GM19023 (cell line): ENCODE measurements at regions not wholly inside any gene's neighbourhood (a gene's known extent, or its start where the extent isn't known, plus 50 kb on each side); places are given as distances from the start of the nearest gene placed in this dataset.

Source experiments
- ATAC-seq: cut with Tn5 transposase; IDR thresholded peaks from one replicate; pipeline ENCODE4 v1.9.1; 2021; ENCODE audit warnings: mild to moderate bottlenecking, moderate library complexity; ENCODE audit not compliant: unreplicated experiment

DNA sequence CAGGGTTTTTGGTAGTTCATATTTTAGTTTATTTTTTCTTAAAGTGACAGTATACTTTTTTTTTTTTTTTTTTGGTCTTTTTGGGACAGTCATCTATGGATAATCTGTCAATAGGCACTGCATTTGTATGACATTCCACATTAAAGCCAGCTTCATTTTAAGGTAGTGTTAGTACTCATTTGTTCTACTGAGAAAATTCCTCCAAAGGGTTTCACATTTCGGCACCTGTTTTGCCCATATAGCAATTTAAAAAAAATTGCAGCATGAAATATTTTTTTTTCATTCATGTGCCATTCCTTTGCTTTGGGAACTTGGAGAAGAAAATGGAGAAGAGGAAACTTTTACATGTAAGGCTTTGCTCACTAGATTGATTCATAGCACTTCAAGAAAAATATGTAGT lies 276.3 kb upstream of the TCF4 start:
- ATAC-seq, result no peak

DNA sequence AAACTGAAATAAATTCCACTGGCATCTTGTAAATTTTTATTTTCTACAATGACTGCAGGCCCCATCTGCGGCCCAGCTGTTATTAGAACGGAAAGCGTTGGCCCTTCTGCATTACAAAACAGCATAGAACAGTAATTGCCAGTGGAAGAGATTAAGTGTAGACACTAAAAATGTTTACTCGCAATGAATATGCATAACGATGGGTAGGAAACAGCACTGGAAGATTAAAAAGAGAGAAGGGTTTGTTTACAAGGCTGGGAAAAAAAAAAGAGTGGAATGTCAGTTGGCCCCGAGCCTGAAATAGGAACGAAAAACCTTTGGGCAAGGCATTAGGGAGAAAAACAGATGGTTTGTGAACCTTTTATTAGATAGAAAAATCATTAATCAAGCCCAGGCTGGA lies 275.9 kb upstream of the TCF4 start:
- ATAC-seq, result no peak

DNA sequence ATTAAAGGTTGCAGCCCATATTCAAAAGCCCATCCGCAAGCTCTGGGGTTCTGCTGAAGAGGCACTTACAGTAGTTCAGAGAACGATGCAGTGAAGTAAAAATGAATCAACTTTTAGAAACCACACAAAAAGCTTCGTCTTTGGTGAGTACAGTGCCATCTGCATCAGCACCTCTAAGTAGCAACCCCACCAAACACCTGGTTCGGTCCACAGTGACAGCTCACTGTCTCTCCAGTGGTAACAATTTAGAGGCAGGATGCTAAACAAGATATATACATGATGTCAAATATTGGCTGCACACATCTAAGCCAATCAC lies 275.4 kb upstream of the TCF4 start:
- no peak for ATAC-seq

DNA sequence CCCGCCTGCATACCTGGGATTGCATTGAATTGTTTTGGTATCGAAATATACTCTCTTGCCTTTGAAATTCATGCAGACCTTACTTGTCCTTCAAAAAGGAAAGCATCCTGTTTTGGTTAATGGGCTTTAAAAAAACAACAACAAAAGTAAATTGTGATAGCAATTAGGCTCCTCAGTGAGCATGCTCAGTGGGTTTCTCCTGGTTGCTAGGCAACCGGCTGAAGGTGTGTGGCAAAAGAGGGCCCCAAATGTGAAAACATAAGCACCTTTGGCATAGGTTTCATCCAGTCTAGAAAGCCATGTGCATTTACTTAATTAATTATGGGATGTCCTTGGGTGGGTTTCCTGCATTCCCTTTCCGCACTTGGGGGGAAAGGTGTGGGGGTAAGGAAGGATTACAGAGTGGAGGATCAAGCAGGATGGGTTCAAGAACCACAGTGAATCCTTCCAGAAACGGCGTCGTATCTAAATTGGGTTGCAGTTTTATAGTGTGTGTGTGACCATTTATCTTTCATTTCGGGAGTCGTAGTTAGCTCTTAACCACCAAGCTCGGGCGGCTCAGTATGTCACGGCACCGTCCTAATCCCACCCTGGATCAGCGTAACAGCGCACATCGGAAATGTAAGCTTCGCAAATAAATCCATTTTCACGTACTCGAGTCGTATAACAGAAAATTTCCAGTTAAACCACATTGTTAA lies 274.9 kb upstream of the TCF4 start:
- ATAC-seq, result no peak

GRCh38 chr18:55861266-55861665 lies 273.3 kb upstream of the TCF4 start:
- no peak for ATAC-seq

GRCh38 chr18:55858661-55859515 lies 270.9 kb upstream of the TCF4 start:
- ATAC-seq, result no peak

- no peak for ATAC-seq
These were observed 270.0 kb upstream of the TCF4 start for GRCh38 chr18:55857956-55858355.

DNA sequence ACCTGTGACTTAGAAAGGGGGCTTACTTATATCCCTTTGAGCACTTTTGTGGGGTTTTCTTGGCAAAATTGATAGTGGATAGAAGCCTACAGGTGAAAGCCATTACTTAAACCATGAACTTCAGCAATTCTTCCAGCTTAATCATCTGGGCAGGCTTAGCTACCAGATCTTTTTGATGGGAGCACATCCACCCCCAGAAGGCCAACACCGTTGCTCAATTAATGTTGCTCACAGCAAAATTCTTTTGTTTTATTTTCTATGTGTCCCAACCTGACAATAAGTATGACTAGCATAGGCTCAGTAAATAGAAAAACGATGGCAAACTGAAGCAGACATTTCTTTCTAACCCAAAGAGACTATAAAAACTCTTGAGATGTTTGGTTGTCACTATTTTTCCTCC lies 269.4 kb upstream of the TCF4 start:
- ATAC-seq, result no peak

- ATAC-seq, result no peak
These were observed 268.7 kb upstream of the TCF4 start for GRCh38 chr18:55856679-55857078.

- ATAC-seq, result no peak
These were observed 268.2 kb upstream of the TCF4 start for GRCh38 chr18:55856229-55856628.

DNA sequence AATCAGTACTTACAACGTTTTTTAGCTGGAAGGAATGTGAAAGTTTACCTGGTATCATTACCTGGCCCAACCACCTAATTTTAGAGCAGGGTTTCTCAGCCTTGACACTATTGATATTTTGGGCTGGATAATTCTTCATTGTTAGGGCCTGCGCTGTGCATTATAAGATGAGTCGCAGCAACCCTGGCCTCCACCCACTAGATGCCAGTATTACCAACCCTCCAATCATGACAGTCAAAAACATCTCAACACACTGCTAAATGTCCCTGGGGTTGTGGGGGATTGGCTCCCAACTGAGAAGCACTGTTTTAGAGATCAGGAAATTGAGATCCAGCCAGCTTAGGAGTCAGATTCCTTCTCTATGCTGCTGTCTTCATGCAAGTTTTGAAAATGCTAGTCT lies 265.3 kb upstream of the TCF4 start:
- no peak for ATAC-seq

DNA sequence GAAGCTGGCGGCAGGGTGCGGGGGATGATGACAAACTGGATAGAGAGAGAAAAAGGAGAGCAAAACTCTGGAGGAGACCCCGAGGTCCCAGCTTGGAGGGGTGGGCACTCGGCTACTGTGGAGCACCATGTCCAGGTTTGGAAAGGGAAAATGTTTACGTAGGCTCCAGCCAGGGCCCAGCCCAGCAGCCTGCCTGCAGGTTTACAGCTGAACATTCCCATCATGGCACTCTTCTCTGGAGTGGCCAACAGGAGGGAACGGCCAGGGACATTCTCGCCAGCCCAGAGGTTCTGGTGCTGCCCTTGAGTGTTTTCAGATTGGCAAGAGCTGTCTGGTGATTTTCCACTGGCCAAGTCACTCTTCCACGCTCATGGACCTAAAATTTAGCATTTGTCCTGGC lies 262.9 kb upstream of the TCF4 start:
- no peak for ATAC-seq

GRCh38 chr18:55849391-55849790 lies 261.4 kb upstream of the TCF4 start:
- no peak for ATAC-seq

DNA sequence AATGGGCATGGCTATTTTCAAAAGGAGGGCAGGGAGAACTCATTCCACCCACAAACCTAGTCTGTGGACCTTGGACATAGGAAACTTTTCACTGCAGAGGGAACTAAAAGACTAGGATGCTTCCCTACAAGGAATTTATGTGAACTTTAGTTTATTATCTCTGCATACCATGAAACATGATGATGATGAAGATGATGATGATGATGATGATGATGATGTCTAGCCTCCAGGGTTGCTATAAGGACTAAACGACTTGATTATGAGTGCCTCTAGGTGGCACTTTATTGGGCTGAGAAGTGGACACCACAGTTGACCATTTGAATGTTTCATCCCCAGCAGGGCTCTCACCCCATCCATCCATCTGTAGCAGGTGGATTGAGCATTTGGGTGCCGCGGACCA lies 260.0 kb upstream of the TCF4 start:
- no peak for ATAC-seq

- no peak for ATAC-seq
These were observed 257.2 kb upstream of the TCF4 start for GRCh38 chr18:55845221-55845620.

- no peak for ATAC-seq
These were observed 256.4 kb upstream of the TCF4 start for GRCh38 chr18:55844382-55844781.

GRCh38 chr18:55841314-55841713 lies 253.3 kb upstream of the TCF4 start:
- no peak for ATAC-seq

DNA sequence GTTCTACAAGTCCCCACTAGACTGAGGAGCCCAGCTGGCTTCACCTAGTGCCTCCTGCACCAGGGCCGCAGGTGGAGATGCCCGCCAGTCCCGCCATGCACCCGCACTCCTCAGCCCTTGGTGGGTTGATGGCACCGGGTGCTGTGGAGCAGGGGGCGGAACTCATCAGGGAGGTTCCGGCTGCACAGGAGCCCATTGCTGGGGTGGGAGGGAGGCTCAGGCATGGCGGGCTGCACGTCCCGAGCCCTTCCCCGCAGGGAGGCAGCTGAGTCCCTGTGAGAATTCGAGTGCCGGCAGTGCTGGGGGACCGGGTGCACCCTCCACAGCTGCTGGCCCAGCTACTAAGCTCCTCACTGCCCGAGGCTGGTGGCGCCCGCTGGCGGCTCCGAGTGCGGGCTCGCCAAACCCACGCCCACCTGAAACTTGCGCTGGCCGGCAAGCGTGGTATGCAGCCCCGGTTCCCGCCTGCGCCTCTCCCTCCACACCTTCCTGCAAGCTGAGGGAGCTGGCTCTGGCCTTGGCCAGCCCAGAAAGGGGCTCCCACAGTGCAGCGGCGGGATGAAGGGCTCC lies 252.7 kb upstream of the TCF4 start:
- ATAC-seq, result no peak

DNA sequence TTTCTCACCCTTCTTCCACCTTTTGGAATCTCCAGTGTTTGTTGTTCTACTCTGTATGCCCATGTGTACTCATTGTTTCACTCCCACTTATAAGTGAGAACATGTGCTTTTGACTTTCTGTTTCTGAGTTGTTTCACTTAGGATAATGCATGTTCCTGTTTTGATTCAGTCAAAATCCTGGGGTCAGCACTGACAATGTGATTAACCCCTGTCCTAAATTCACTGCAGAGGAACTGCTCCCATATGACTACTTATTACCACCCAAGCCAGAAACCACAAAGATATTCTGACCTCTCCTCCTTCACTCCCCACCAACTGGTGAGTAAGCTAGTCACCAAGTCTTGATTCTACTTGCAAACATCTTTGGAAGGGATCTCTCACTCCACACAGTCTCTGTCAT lies 251.4 kb upstream of the TCF4 start:
- no peak for ATAC-seq

DNA sequence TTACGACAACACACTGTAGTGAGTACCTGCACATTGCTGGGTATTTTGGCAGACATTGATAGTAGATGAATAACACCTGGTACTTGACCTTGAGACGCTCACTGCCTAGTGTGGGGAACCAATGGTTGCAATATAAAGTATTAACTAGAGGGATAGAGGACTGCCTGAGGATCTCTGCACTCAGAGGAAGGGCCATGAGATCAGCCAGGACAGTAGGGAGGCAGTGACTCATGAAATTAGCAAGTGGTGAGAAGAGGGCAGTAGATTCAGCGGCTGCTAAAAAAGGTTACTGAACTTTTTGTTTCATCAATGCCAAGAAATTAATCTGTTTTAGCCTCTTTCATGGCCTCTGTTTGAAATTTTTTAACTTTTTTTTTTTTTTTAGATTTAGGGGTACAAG lies 250.8 kb upstream of the TCF4 start:
- no peak for ATAC-seq

- no peak for ATAC-seq
These were observed 250.3 kb upstream of the TCF4 start for GRCh38 chr18:55838319-55838718.

DNA sequence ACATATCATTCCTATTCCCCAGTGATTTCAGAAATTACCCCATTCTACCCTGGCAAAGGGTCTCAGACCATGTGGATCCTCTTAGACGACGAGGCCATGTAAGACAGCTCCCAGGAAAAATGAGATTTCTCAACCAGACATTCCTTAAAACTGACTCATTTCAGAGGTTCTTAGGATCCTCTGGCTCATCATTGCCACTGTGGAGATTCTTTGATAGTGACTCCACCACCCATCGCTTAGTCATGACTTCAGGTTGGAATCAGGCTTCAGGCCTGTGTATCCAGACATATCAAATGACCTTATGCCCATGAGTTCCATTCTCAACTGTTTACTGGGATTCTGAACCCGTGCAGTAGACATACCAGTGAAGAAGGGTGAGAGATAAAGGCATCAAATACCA lies 245.6 kb upstream of the TCF4 start:
- ATAC-seq, result no peak
